Right atrium auricular region (tissue), 2 donors: ENCODE measurements at regions not wholly inside any gene's neighbourhood (a gene's known extent, or its start where the extent isn't known, plus 50 kb on each side); places are given as distances from the start of the nearest gene placed in this dataset.
A peak's percentile ranks its signal among the peaks of the same experiment; 100 is the strongest.

Experiments used
- DNase-seq: peaks from one replicate; pipeline ENCODE4 v3.0.0-alpha.2; 2019; ENCODE audit warnings: low spot score
- H3K27ac ChIP-seq, 2 donors: fragments of 200-600 bp; sonication (generic); 1 replicate in 1 of 2; 2 replicates in 1 of 2; pipeline ENCODE4 v1.5.1; 2016 to 2019
- H3K27me3 ChIP-seq, 2 donors: fragments of 200-600 bp; sonication (generic); one replicate each; pipeline versions ENCODE4 v1.5.1 to v1.6.0; 2017 to 2019
- H3K36me3 ChIP-seq: fragments of 200-600 bp; sonication (generic); one replicate; pipeline ENCODE4 v1.5.1; 2016
- H3K4me1 ChIP-seq, 2 donors: fragments of 200-600 bp; sonication (generic); one replicate each; pipeline versions ENCODE4 v1.5.1 to v1.6.0; 2017 to 2019
- H3K4me3 ChIP-seq, 2 donors: fragments of 200-600 bp; sonication (generic); 1 replicate in 1 of 2; 2 replicates in 1 of 2; pipeline ENCODE4 v1.5.1; 2017 to 2019; ENCODE audit warnings: mild to moderate bottlenecking in 1 of 2, moderate library complexity in 1 of 2
- H3K9me3 ChIP-seq, 2 donors: fragments of 200-600 bp; sonication (generic); one replicate each; pipeline ENCODE4 v1.5.1; 2019
- TF ChIP-seq, protein P1 (sequence below), 2 donors: fragments of 200-600 bp; sonication (generic); IDR thresholded peaks; one replicate each; pipeline ENCODE4 v1.5.1; 2019; ENCODE audit warnings: antibody characterized with exemption in 2 of 2

DNA sequence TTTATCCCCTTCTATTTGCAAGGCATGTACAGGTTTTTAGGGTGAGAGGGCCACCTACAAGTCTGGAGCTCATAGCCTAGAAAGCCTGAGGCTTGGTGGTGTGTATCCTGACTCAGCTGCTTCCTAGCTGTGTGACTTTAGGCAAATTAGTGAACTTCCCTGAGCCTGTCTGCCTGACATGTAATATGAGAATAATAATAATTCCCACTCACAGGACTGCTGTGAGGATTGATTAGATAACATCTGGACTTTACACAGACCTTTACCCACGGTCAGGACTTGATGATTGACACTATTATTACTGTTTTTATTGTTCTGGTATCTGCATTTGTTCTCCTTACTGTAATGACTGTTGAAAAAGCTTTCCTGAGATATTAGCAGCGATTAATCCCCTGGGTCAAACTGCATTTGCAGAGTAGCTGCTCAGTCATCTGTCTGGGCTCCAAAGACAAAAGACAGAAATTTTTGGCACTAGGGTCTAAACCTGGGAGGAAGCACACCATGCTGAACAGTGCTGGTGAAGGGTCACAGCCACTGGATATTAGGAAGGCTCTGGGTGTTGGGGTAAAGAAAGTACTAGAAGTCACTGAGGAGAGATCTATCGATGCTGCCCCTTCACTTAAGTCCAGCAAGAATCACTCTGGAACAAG is 276.5 kb upstream of the FN1 start:
- Histone ChIP-seq H3K9me3 (no peaks in the 10 kb centered on the region), H3K36me3 (no peaks in the 10 kb centered on the region), H3K4me3 (no peak overlapping the region), H3K27me3 (no peaks in the 10 kb centered on the region), H3K4me1 (peaks cover 0 to 28% of the 10 kb centered on the region in 2 donors), H3K27ac (peak overlapping the region; percentile 20 to 36)
- no peak for DNase-seq
- TF ChIP-seq, protein P1, sequence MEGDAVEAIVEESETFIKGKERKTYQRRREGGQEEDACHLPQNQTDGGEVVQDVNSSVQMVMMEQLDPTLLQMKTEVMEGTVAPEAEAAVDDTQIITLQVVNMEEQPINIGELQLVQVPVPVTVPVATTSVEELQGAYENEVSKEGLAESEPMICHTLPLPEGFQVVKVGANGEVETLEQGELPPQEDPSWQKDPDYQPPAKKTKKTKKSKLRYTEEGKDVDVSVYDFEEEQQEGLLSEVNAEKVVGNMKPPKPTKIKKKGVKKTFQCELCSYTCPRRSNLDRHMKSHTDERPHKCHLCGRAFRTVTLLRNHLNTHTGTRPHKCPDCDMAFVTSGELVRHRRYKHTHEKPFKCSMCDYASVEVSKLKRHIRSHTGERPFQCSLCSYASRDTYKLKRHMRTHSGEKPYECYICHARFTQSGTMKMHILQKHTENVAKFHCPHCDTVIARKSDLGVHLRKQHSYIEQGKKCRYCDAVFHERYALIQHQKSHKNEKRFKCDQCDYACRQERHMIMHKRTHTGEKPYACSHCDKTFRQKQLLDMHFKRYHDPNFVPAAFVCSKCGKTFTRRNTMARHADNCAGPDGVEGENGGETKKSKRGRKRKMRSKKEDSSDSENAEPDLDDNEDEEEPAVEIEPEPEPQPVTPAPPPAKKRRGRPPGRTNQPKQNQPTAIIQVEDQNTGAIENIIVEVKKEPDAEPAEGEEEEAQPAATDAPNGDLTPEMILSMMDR (IDR thresholded peaks at IDR 0.05) = no peak

DNA sequence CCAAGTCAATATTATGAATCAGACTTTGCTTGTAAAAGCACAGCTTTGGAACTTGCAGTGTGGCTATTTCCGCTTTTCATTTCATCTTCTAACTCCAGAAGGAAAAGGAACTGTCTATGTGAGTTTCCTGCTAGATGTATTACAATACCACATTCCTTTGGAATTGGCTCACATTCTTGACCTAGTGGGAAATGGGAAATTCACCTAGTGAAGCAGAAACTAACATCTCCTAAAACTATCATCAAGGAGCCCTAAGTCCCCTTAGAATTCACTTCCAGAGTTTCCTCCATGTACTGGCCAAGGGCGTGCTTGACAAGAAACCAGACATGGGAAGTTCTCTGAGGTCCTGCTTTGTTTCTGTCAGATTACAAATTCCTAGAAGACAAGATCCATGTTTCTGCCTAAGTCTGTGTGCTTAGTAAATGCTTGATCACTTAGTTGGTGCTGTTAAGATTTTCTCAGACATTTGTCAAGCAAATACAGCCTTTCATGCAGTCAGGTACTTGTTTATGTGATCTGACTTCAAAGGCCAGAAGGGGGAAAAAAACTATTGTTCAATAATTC is 275.7 kb upstream of the FN1 start:
- Histone ChIP-seq H3K4me1 (peaks cover 0 to 28% of the 10 kb centered on the region in 2 donors), H3K27ac (peak overlapping the region; percentile 20 to 36), H3K4me3 (no peak overlapping the region), H3K36me3 (no peaks in the 10 kb centered on the region), H3K27me3 (no peaks in the 10 kb centered on the region), H3K9me3 (no peaks in the 10 kb centered on the region)
- TF ChIP-seq, protein P1 (IDR thresholded peaks at IDR 0.05) = no peak
- DNase-seq = no peak

DNA sequence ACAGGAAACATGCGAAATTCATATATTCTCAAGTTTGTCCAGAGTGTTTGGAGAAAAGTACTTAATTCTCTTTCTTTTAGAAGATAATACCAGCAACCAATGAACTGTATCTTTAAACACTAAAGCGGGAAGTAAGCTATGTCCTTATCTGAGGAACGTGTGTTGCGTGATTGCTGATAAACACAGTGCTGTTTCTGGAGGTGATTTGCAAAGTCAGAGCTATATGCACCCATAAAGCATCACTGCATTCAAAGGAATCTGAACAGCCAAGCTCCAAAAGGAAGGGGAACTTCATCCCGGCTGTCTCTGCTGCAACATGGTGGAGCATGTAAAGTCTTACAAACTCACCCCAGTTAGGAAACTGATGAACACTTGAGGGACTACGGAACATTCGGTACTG is 271.7 kb upstream of the FN1 start:
- DNase-seq = no peak

DNA sequence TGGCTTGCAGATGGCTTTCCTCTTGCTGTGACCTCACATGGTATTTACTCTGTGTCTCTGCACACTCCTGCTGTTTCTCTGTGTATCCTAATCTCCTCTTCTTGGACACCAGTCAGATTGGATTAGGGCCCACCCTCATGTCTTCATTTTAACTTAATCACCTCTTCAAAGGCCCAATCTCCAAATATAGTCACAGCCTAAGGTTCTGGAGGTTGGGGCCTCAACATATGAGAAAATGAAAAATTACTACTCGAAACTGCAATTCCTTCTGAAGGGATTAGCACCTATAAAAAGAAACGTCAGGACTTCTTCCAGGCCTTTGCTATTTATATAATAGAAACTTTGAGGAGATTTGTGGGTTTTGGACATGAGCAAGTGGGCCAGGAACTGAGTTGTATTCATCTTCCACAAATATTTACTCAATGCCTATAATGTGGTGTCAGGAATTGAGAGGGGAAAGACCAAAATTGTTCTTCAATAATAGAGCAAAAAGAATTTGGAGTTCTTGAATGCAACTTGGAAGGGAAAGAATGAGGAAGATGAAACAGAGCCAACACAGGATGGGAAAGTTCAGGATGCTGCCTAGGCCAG is 270.0 kb upstream of the FN1 start:
- Histone ChIP-seq H3K9me3 (no peaks in the 10 kb centered on the region), H3K36me3 (no peaks in the 10 kb centered on the region), H3K27me3 (no peaks in the 10 kb centered on the region), H3K4me3 (no peak overlapping the region), H3K4me1 (peaks cover 0 to 10% of the 10 kb centered on the region in 2 donors), H3K27ac (no peak overlapping the region)
- TF ChIP-seq, protein P1 (IDR thresholded peaks at IDR 0.05) = no peak
- DNase-seq = no peak

More for the DNA sequence above, 271.7 kb upstream of the FN1 start:
- TF ChIP-seq, protein P1 (IDR thresholded peaks at IDR 0.05) = no peak
- H3K9me3 ChIP-seq = no peaks in the 10 kb centered on the region
- peaks cover 0 to 28% of the 10 kb centered on the region in 2 donors for H3K4me1 ChIP-seq
- no peak overlapping the region for H3K4me3 ChIP-seq
- H3K36me3 ChIP-seq = no peaks in the 10 kb centered on the region
- H3K27me3 ChIP-seq = no peaks in the 10 kb centered on the region
- no peak overlapping the region for H3K27ac ChIP-seq

DNA sequence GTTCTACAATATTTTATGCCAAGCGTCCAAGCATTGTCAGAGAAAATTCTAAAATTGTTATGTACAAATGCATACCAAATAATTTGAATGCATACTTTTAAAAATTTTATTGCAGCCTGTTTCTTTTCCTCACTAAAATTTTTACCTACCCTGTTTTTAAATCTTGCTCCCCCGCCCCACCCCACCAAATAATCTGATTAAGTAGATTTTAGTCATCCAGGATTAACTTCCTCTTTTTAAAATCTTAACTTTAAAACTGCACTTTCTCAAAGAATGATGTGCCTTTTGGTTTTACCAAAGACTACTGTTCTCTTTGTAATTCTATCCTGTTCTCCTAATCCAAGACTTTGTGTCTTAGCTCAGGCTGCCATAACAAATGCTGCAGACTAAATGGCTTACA is 269.4 kb upstream of the FN1 start:
- no peak overlapping the region for H3K4me3 ChIP-seq
- peaks cover 0 to 10% of the 10 kb centered on the region in 2 donors for H3K4me1 ChIP-seq
- H3K27me3 ChIP-seq = no peaks in the 10 kb centered on the region
- TF ChIP-seq, protein P1 (IDR thresholded peaks at IDR 0.05) = no peak
- H3K9me3 ChIP-seq = no peaks in the 10 kb centered on the region
- H3K36me3 ChIP-seq = no peaks in the 10 kb centered on the region
- H3K27ac ChIP-seq = no peak overlapping the region
- DNase-seq = no peak
